Skeletal muscle satellite cell (primary cell): ENCODE measurements at regions not wholly inside any gene's neighbourhood (a gene's known extent, or its start where the extent isn't known, plus 50 kb on each side); places are given as distances from the start of the nearest gene placed in this dataset.

Experiments used
- H3K27me3 ChIP-seq: 2 replicates; pipeline ENCODE4 v1.7.0; 2013; ENCODE audit warnings: low read length; ENCODE audit not compliant: control insufficient read depth, insufficient read depth
- H3K36me3 ChIP-seq: 2 replicates; pipeline ENCODE4 v1.7.0; 2013; ENCODE audit warnings: mild to moderate bottlenecking, control low read depth, low read length; ENCODE audit not compliant: insufficient read depth
- H3K4me1 ChIP-seq: 2 replicates; pipeline ENCODE4 v1.7.0; 2013; ENCODE audit warnings: low read length; ENCODE audit not compliant: control insufficient read depth, insufficient read depth
- H3K4me2 ChIP-seq: 2 replicates; pipeline ENCODE4 v1.7.0; 2013; ENCODE audit warnings: mild to moderate bottlenecking, low read length
- H3K4me3 ChIP-seq: 2 replicates; pipeline ENCODE4 v1.7.0; 2013; ENCODE audit warnings: low read length
- H3K9ac ChIP-seq: 2 replicates; pipeline ENCODE4 v1.7.0; 2013; ENCODE audit warnings: mild to moderate bottlenecking, low read depth, low read length, moderate library complexity
- H3K9me3 ChIP-seq: replicated peaks from 2 replicates; pipeline ENCODE4 v1.7.0; 2013; ENCODE audit warnings: mild to moderate bottlenecking, control low read depth, low read length

DNA sequence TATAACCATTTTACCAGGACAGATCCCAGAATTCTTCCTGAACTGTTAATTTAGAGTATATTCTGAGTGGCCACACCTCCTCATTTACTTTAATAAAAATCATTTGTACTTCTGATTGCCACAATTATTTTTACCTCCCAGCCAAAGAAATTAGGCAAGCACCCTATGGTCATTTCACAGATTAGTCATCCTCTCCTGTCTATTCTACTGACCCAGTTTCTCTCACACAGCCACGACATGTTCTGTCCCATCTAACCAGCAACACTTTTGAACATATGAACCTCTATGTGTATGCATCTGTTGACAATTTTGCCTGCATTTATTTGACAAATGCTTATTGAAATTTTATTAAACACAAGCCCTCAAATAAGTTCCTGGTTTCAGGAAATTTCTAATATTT lies 202.6 kb upstream of the STXBP5 start:
- no peaks in the 10 kb centered on the region for H3K9me3 ChIP-seq
- no peak overlapping the region for H3K4me3 ChIP-seq
- H3K4me1 ChIP-seq = peaks cover 28% of the 10 kb centered on the region
- peak overlapping the region; percentile 61 for H3K4me2 ChIP-seq
- no peaks in the 10 kb centered on the region for H3K27me3 ChIP-seq
- H3K36me3 ChIP-seq = no peaks in the 10 kb centered on the region
- no peak overlapping the region for H3K9ac ChIP-seq

GRCh38 chr6:147003186-147003585 lies 201.0 kb upstream of the STXBP5 start:
- H3K27me3 ChIP-seq = no peaks in the 10 kb centered on the region
- peaks cover 20% of the 10 kb centered on the region for H3K4me1 ChIP-seq
- H3K4me2 ChIP-seq = no peak overlapping the region
- no peaks in the 10 kb centered on the region for H3K9me3 ChIP-seq
- no peak overlapping the region for H3K4me3 ChIP-seq
- H3K36me3 ChIP-seq = no peaks in the 10 kb centered on the region
- no peak overlapping the region for H3K9ac ChIP-seq

DNA sequence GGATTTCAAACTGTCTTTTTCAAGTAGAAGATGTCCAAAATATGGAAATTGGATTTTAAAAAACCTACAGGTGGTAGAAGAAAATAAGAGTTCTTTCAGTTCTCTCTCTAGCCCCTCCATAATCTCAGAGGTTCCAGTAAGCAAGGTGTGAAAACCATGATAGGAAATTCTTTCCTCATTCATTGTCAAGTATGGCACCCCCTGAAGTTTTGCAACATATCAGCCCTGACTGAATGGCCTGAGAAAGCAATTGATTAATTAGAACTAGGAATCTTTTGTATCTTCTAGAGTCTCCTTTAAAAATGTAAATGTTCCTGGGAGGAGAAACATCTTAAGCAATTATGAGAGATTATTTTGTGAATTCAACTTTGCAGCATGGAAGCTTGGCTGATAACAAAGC lies 198.7 kb upstream of the STXBP5 start:
- Histone ChIP-seq H3K36me3 (no peaks in the 10 kb centered on the region), H3K9me3 (no peaks in the 10 kb centered on the region), H3K9ac (no peak overlapping the region), H3K4me3 (no peak overlapping the region), H3K4me1 (peaks cover 11% of the 10 kb centered on the region), H3K27me3 (no peaks in the 10 kb centered on the region), H3K4me2 (no peak overlapping the region)

- H3K27me3 ChIP-seq = no peaks in the 10 kb centered on the region
- H3K9me3 ChIP-seq = no peaks in the 10 kb centered on the region
- no peak overlapping the region for H3K9ac ChIP-seq
- no peak overlapping the region for H3K4me2 ChIP-seq
- H3K4me1 ChIP-seq = peaks cover under 1% of the 10 kb centered on the region
- H3K36me3 ChIP-seq = no peaks in the 10 kb centered on the region
- no peak overlapping the region for H3K4me3 ChIP-seq
Measured at GRCh38 chr6:147007441-147007840, 196.8 kb upstream of the STXBP5 start.

DNA sequence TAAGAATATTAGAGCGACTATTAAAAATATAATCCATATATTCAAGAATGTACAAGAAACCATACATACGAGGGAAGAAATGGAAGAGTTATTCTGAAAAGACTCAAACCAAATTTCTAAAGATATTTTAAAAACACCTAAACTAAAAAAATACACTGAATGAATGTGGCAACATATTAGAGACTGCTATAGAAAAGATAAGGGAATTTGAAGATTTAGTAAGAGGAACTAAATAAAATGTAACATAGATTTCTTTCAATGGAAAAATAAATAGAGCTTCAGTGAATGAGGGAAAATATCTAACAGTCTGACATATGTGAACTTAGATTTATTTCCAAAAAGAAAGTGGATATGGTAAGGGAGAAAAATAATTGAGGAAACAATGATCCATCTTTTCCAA lies 194.9 kb upstream of the STXBP5 start:
- Histone ChIP-seq H3K9ac (no peak overlapping the region), H3K36me3 (no peaks in the 10 kb centered on the region), H3K9me3 (no peaks in the 10 kb centered on the region), H3K4me2 (no peak overlapping the region), H3K4me3 (no peak overlapping the region), H3K4me1 (peaks cover 12% of the 10 kb centered on the region), H3K27me3 (no peaks in the 10 kb centered on the region)

DNA sequence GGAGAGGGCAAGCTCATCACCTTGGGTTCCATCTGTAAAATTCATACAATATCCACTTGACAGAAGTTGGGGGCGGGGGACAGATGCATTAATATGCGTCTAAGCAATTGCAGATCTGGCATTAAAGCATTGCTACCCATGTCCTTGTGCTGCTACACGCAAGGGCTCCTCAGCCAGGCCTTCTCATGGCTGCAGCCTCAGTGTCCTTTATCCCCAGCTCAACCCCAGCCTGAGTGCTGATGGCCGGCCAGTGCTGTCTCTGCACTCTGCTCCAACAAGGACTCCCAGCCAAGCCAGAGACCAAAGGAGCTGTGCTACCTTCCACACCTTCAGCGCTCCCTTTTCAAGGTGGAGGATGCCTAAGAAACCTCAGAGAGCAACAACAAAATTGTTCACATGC lies 188.5 kb upstream of the STXBP5 start:
- Histone ChIP-seq H3K4me2 (no peak overlapping the region), H3K4me3 (no peak overlapping the region), H3K36me3 (no peaks in the 10 kb centered on the region), H3K4me1 (peaks cover 15% of the 10 kb centered on the region), H3K27me3 (no peaks in the 10 kb centered on the region), H3K9ac (no peak overlapping the region), H3K9me3 (no peaks in the 10 kb centered on the region)

DNA sequence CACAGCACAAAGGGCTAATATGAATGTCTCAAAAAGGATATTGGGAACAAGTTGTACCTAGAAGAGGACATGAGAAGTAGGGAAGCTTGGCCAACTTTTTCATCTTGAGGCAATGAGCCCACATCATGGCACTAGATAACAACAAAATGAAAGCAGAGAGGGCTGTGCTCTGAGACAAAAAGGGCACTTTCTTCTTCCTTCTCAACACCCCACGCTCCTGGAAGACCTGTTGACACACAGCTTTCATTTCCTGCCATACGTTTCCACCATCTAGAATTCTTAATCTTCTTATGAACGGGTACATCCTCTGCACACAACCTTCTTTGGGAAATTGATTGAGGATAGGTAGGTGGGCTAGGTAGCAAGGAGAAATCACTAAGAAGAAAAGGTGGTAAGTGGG lies 187.8 kb upstream of the STXBP5 start:
- H3K4me2 ChIP-seq = no peak overlapping the region
- no peaks in the 10 kb centered on the region for H3K27me3 ChIP-seq
- H3K9ac ChIP-seq = no peak overlapping the region
- H3K36me3 ChIP-seq = no peaks in the 10 kb centered on the region
- no peaks in the 10 kb centered on the region for H3K9me3 ChIP-seq
- peaks cover 15% of the 10 kb centered on the region for H3K4me1 ChIP-seq
- H3K4me3 ChIP-seq = no peak overlapping the region

GRCh38 chr6:147017153-147017552 lies 187.1 kb upstream of the STXBP5 start:
- Histone ChIP-seq H3K4me1 (peaks cover 15% of the 10 kb centered on the region), H3K4me3 (no peak overlapping the region), H3K9me3 (no peaks in the 10 kb centered on the region), H3K27me3 (no peaks in the 10 kb centered on the region), H3K36me3 (no peaks in the 10 kb centered on the region), H3K9ac (no peak overlapping the region), H3K4me2 (no peak overlapping the region)

GRCh38 chr6:147019001-147019400 lies 185.2 kb upstream of the STXBP5 start:
- Histone ChIP-seq H3K4me3 (no peak overlapping the region), H3K4me1 (peaks cover 4% of the 10 kb centered on the region), H3K9me3 (no peaks in the 10 kb centered on the region), H3K27me3 (no peaks in the 10 kb centered on the region), H3K4me2 (no peak overlapping the region), H3K9ac (no peak overlapping the region), H3K36me3 (no peaks in the 10 kb centered on the region)

GRCh38 chr6:147022041-147022440 lies 182.2 kb upstream of the STXBP5 start:
- Histone ChIP-seq H3K9me3 (no peaks in the 10 kb centered on the region), H3K27me3 (no peaks in the 10 kb centered on the region), H3K4me2 (no peak overlapping the region), H3K4me3 (no peak overlapping the region), H3K4me1 (no peaks in the 10 kb centered on the region), H3K9ac (no peak overlapping the region), H3K36me3 (no peaks in the 10 kb centered on the region)

DNA sequence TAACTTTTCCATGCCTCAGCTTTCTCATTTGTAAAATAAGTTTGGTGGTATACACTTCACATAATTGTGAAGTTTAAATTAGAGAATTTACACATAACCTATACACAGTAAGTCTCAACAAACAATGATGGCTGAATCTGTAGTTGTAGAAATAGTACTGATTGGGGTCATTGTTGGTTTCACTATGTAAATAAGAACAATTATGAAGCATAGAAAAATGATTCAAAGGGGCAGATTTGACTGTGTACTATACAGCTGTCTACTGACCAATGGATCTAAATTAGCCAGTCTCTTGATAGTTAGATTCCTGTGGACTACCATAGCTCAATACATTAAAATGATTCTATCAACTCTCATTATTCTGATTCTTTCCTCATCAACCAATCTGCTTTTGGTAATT lies 181.1 kb upstream of the STXBP5 start:
- Histone ChIP-seq H3K4me1 (no peaks in the 10 kb centered on the region), H3K9ac (no peak overlapping the region), H3K4me2 (no peak overlapping the region), H3K4me3 (no peak overlapping the region), H3K9me3 (no peaks in the 10 kb centered on the region), H3K36me3 (no peaks in the 10 kb centered on the region), H3K27me3 (no peaks in the 10 kb centered on the region)

GRCh38 chr6:147023581-147023980 lies 180.6 kb upstream of the STXBP5 start:
- Histone ChIP-seq H3K4me2 (no peak overlapping the region), H3K36me3 (no peaks in the 10 kb centered on the region), H3K27me3 (no peaks in the 10 kb centered on the region), H3K4me3 (no peak overlapping the region), H3K9me3 (no peaks in the 10 kb centered on the region), H3K4me1 (no peaks in the 10 kb centered on the region), H3K9ac (no peak overlapping the region)
